PC-9 (cell line): ENCODE measurements at regions not wholly inside any gene's neighbourhood (a gene's known extent, or its start where the extent isn't known, plus 50 kb on each side); places are given as distances from the start of the nearest gene placed in this dataset.

ENCODE experiments used
- BruUV-seq: library from RNA; stranded (reverse); fragments of 400-500 nt; replicated peaks from 2 replicates; lab custom pipeline; 2021; lab: Mats Ljungman, UMichigan
- CTCF ChIA-PET: fragments of 300-600 bp; sonication (Branson Sonifier 250); formaldehyde crosslinking; loops from one replicate; lab custom pipeline; 2022; ENCODE audit warnings: antibody characterized with exemption; lab: Charles Lee
- POLR2A ChIA-PET: fragments of 300-600 bp; sonication (Branson Sonifier 250); formaldehyde crosslinking; loops from one replicate; lab custom pipeline; 2022; ENCODE audit warnings: antibody characterized with exemption; ENCODE audit not compliant: unreplicated experiment; lab: Charles Lee
- DNase-seq, 2 experiments: peaks; one replicate each; pipeline versions ENCODE4 v3.0.0 to v3.0.0-alpha.2; 2015 to 2022; ENCODE audit warnings: mixed read lengths in 1 of 2
- H2AFZ ChIP-seq: fragments of 200-600 bp; sonication (generic); 2 replicates; pipeline ENCODE4 v1.8.1; 2017; ENCODE audit warnings: antibody characterized with exemption
- H3F3A ChIP-seq: fragments of 200-600 bp; sonication (generic); 2 replicates; pipeline ENCODE4 v1.8.1; 2017; ENCODE audit warnings: antibody characterized with exemption, mild to moderate bottlenecking, low read depth; ENCODE audit not compliant: insufficient read depth
- H3K27ac ChIP-seq: fragments of 200-600 bp; sonication (generic); 2 replicates; pipeline ENCODE4 v1.6.1; 2016; ENCODE audit warnings: mixed run types
- H3K27me3 ChIP-seq: fragments of 200-600 bp; sonication (generic); 2 replicates; pipeline ENCODE4 v1.6.1; 2016; ENCODE audit warnings: low read depth, mixed run types; ENCODE audit not compliant: insufficient read depth
- H3K36me3 ChIP-seq: fragments of 200-600 bp; sonication (generic); 2 replicates; pipeline ENCODE4 v1.6.1; 2016; ENCODE audit warnings: low read depth, mixed run types
- H3K4me1 ChIP-seq: fragments of 200-600 bp; sonication (generic); replicated peaks from 2 replicates; pipeline ENCODE4 v1.6.1; 2016; ENCODE audit warnings: mixed run types; ENCODE audit not compliant: insufficient read depth
- H3K4me2 ChIP-seq: fragments of 200-600 bp; sonication (generic); 2 replicates; pipeline ENCODE4 v1.6.1; 2017; ENCODE audit warnings: mixed run types
- H3K4me3 ChIP-seq: fragments of 200-600 bp; sonication (generic); 2 replicates; pipeline ENCODE4 v1.6.1; 2016; ENCODE audit warnings: mixed run types
- H3K79me2 ChIP-seq: fragments of 200-600 bp; sonication (generic); 2 replicates; pipeline ENCODE4 v1.6.1; 2017; ENCODE audit warnings: low read depth, mixed run types
- H3K9me2 ChIP-seq: fragments of 200-600 bp; sonication (generic); 2 replicates; pipeline ENCODE4 v1.8.1; 2017; ENCODE audit warnings: mild to moderate bottlenecking; ENCODE audit not compliant: insufficient read depth
- H3K9me3 ChIP-seq: fragments of 200-600 bp; sonication (generic); 2 replicates; pipeline ENCODE4 v1.8.1; 2016; ENCODE audit warnings: low read depth; ENCODE audit not compliant: insufficient read depth
- H4K20me1 ChIP-seq: fragments of 200-600 bp; sonication (generic); 2 replicates; pipeline ENCODE4 v1.8.1; 2017; ENCODE audit not compliant: insufficient read depth
- EZH2 ChIP-seq: fragments of 200-600 bp; sonication (generic); IDR thresholded peaks from 2 replicates; pipeline ENCODE4 v1.8.0; 2017; ENCODE audit warnings: antibody characterized with exemption, low read depth
- intact Hi-C: fragments of 100-400 bp; cut with micrococcal nuclease; formaldehyde crosslinking; loops from one replicate; pipeline ENCODE4 v1.10.0; 2022; ENCODE audit not compliant: unreplicated experiment
- TF ChIP-seq, protein P1 (sequence below): fragments of 200-600 bp; sonication (generic); conservative IDR thresholded peaks from 2 replicates; pipeline ENCODE4 v1.6.1; 2017; ENCODE audit warnings: mixed run types, antibody characterized with exemption, mild to moderate bottlenecking, moderate library complexity

DNA sequence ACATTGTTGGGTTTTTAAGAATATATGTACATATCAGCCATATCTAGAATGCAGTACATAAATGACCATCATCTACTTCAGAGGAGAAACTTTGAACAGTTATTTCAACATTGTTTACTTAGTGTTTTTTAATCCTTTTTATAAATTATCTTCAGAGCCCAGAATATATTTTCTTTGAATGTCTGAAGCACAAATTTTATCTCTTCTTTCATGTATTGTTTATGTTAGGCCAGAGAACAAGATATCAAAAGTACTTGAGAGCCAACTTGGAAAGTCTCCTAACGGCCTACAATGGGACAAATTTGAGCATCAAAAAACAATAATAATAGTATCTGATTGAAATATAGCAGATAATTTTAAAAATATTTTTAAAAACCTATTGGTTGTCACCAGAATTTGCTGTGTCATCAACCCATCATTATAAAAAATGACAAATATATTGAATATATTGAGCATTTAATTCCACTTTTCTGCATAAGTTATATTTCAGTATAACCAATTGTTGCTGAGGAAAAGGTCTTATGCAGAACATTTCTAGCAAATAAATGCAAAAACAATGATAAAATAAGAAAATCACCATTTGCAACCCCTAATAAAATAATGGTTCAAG is 67.5 kb upstream of the CCNG1 start:
- Histone ChIP-seq H3K27ac (no peak overlapping the region), H3K9me3 (no peaks in the 10 kb centered on the region; the same call in 1 of the 2 replicates), H3K4me1 (no peaks in the 10 kb centered on the region), H3K27me3 (0 out of 2 replicates have a peak, but pooled peaks cover under 1% of the 10 kb centered on the region), H2AFZ (no peak overlapping the region), H3F3A (no peaks in the 10 kb centered on the region), H4K20me1 (no peaks in the 10 kb centered on the region), H3K79me2 (no peaks in the 10 kb centered on the region), H3K4me3 (no peak overlapping the region), H3K4me2 (no peak overlapping the region), H3K9me2 (no peaks in the 10 kb centered on the region), H3K36me3 (no peaks in the 10 kb centered on the region)
- POLR2A ChIA-PET, result no interaction called here
- BruUV-seq, result no TSS peak
- TF ChIP-seq, protein P1, sequence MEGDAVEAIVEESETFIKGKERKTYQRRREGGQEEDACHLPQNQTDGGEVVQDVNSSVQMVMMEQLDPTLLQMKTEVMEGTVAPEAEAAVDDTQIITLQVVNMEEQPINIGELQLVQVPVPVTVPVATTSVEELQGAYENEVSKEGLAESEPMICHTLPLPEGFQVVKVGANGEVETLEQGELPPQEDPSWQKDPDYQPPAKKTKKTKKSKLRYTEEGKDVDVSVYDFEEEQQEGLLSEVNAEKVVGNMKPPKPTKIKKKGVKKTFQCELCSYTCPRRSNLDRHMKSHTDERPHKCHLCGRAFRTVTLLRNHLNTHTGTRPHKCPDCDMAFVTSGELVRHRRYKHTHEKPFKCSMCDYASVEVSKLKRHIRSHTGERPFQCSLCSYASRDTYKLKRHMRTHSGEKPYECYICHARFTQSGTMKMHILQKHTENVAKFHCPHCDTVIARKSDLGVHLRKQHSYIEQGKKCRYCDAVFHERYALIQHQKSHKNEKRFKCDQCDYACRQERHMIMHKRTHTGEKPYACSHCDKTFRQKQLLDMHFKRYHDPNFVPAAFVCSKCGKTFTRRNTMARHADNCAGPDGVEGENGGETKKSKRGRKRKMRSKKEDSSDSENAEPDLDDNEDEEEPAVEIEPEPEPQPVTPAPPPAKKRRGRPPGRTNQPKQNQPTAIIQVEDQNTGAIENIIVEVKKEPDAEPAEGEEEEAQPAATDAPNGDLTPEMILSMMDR, result no peak
- TF ChIP-seq EZH2, result no peak
- CTCF ChIA-PET, result no interaction called here
- intact Hi-C loops, result no loop called here
- no peak for DNase-seq

DNA sequence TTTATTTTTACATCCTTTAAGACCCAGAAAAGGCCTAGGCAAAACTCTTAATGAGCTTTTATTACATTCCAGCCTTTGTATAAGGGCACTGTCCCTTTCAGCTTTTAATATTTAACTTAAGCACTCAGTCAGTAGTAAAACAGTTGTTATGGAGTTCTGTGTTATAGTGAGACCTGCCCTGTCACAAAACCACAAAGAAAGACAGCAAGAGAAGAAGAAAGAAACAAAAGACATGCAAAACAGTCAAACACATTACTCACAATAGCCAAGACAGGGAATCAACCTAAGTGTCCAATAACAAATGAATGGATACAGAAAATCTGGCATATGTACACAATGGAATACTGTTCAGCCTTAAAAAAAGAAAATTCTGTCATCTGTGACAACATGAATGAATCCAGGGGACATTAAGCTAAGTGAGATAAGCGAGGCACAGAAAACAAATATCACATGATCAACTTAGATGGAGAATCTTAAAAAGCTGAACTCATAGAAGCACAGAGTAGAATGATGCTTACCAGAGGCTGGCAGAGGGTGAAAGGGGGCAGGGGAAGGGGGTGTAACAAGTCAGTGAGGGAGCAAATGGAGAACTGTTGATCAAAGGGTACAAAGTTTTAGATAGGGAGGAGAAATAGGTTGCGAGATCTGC is 63.8 kb upstream of the CCNG1 start:
- no peaks in the 10 kb centered on the region for H3F3A ChIP-seq
- ChIA-PET POLR2A (no interaction called here), CTCF (no interaction called here)
- no peak for DNase-seq
- H3K27me3 ChIP-seq, result no peaks in the 10 kb centered on the region
- no peak for TF ChIP-seq EZH2
- TF ChIP-seq, protein P1, result no peak
- H3K36me3 ChIP-seq, result no peaks in the 10 kb centered on the region
- BruUV-seq, result no TSS peak
- no peak overlapping the region for H3K27ac ChIP-seq
- intact Hi-C loops, result no loop called here
- H2AFZ ChIP-seq, result no peak overlapping the region; the same call in 1 of the 2 replicates
- no peaks in the 10 kb centered on the region for H4K20me1 ChIP-seq
- H3K4me2 ChIP-seq, result no peak overlapping the region
- H3K79me2 ChIP-seq, result no peaks in the 10 kb centered on the region
- H3K9me2 ChIP-seq, result no peaks in the 10 kb centered on the region
- H3K4me3 ChIP-seq, result no peak overlapping the region
- H3K4me1 ChIP-seq, result no peaks in the 10 kb centered on the region
- H3K9me3 ChIP-seq, result no peaks in the 10 kb centered on the region

DNA sequence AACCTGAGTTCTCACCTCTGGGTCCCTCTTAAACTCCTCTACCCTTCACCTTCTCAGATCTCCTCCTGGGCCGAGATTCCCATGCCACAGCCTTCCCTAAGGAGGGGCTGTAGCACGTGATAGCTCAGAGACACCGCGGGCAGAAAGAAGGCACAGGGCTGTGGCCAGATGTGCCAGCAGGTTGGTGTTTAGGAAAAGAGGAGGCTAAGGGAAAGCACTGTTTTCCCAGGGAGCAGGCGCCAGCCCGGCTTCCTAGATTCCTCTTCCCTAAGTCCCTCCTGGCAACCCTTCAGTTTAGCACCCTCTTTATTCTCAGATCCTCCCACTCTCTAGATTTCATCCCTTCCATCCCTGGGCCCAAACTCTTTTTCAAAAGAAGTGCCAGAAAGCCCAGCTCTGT is 59.4 kb upstream of the CCNG1 start:
- no TSS peak for BruUV-seq
- TF ChIP-seq, protein P1, result no peak
- no peak for TF ChIP-seq EZH2
- Histone ChIP-seq H3K27me3 (no peaks in the 10 kb centered on the region), H4K20me1 (no peaks in the 10 kb centered on the region), H3K9me2 (no peaks in the 10 kb centered on the region), H3K4me2 (no peak overlapping the region), H3F3A (peaks cover 12% of the 10 kb centered on the region; the same call in 1 of the 2 replicates), H3K4me1 (peaks cover 17% of the 10 kb centered on the region), H3K27ac (no peak overlapping the region), H3K36me3 (no peaks in the 10 kb centered on the region), H3K9me3 (no peaks in the 10 kb centered on the region), H3K4me3 (no peak overlapping the region), H2AFZ (no peak overlapping the region), H3K79me2 (no peaks in the 10 kb centered on the region)
- ChIA-PET POLR2A (no interaction called here), CTCF (no interaction called here)
- DNase-seq, result no peak
- intact Hi-C loops, result loop anchor here (5.0 kb wide), 1 partner anchor 59 kb away; the partner anchor contains the start of gene CCNG1
